Endodermal cell (in vitro differentiated cells): ENCODE measurements at regions not wholly inside any gene's neighbourhood (a gene's known extent, or its start where the extent isn't known, plus 50 kb on each side); places are given as distances from the start of the nearest gene placed in this dataset.
A peak's percentile ranks its signal among the peaks of the same experiment; 100 is the strongest.

Experiments
- DNase-seq: peaks from one replicate; pipeline ENCODE4 v3.0.0-alpha.2; 2017
- H3K27ac ChIP-seq: 2 replicates; pipeline ENCODE4 v1.5.1; 2013; ENCODE audit warnings: mild to moderate bottlenecking, low read depth, low read length, moderate library complexity
- H3K27me3 ChIP-seq: 2 replicates; pipeline ENCODE4 v1.6.1; 2013; ENCODE audit warnings: mild to moderate bottlenecking, low read length, moderate library complexity; ENCODE audit not compliant: insufficient read depth, control insufficient read depth, poor library complexity, severe bottlenecking
- H3K36me3 ChIP-seq: 2 replicates; pipeline ENCODE4 v1.7.0; 2013; ENCODE audit warnings: mild to moderate bottlenecking, low read length, moderate library complexity; ENCODE audit not compliant: control insufficient read depth, insufficient read depth
- H3K4me1 ChIP-seq: one replicate; pipeline ENCODE4 v1.7.0; 2013; ENCODE audit warnings: low read length; ENCODE audit not compliant: control insufficient read depth, insufficient read depth
- H3K4me3 ChIP-seq: 2 replicates; pipeline ENCODE4 v1.5.1; 2013; ENCODE audit warnings: mild to moderate bottlenecking, low read length, moderate library complexity
- H3K9ac ChIP-seq: 2 replicates; pipeline ENCODE4 v1.6.1; 2013; ENCODE audit warnings: mild to moderate bottlenecking, low read length, moderate library complexity; ENCODE audit not compliant: poor library complexity, severe bottlenecking; ENCODE audit errors: extremely low read depth
- H3K9me3 ChIP-seq: 2 replicates; pipeline ENCODE4 v1.6.1; 2013; ENCODE audit warnings: mild to moderate bottlenecking, low read length, moderate library complexity; ENCODE audit not compliant: control insufficient read depth
- H3K27ac Mint-ChIP-seq: 2 replicates; pipeline ENCODE4 v1.8.0; 2020; ENCODE audit warnings: mixed read lengths
- H3K27me3 Mint-ChIP-seq: 2 replicates; pipeline ENCODE4 v1.8.0; 2021; ENCODE audit warnings: mild to moderate bottlenecking, mixed read lengths; ENCODE audit not compliant: insufficient read depth
- H3K36me3 Mint-ChIP-seq: 2 replicates; pipeline ENCODE4 v1.8.0; 2020; ENCODE audit warnings: low read depth, mixed read lengths
- H3K4me1 Mint-ChIP-seq: 2 replicates; pipeline ENCODE4 v1.8.0; 2020; ENCODE audit warnings: mixed read lengths
- H3K4me3 Mint-ChIP-seq: 2 replicates; pipeline ENCODE4 v1.8.0; 2020; ENCODE audit warnings: mild to moderate bottlenecking, moderate library complexity, mixed read lengths
- H3K9me3 Mint-ChIP-seq: 2 replicates; pipeline ENCODE4 v1.8.0; 2020; ENCODE audit warnings: mild to moderate bottlenecking, mixed read lengths
- CTCF ChIP-seq: fragments of 200-600 bp; sonication (generic); conservative IDR thresholded peaks from 2 replicates; pipeline ENCODE4 v1.5.0; 2021; ENCODE audit warnings: antibody characterized with exemption, mild to moderate bottlenecking
- WGBS, 2 experiments: methylation state at CpG; one replicate each; pipeline versions ENCODE4 v1.1.5 to v1.1.7; 2013; ENCODE audit warnings: missing lambda C conversion rate in 2 of 2, mixed read lengths in 1 of 2; ENCODE audit not compliant: insufficient coverage in 1 of 2, insufficient read length in 1 of 2; 5-methylcytosine and 5-hydroxymethylcytosine counted together

- Histone ChIP-seq H3K9ac (no peak overlapping the region), H3K4me1 (no peaks in the 10 kb centered on the region), H3K36me3 (no peaks in the 10 kb centered on the region), H3K27ac (no peak overlapping the region), H3K4me3 (no peak overlapping the region), H3K27me3 (no peaks in the 10 kb centered on the region), H3K9me3 (peaks cover 7% of the 10 kb centered on the region)
- Mint-ChIP-seq H3K27ac (no peak overlapping the region), H3K36me3 (no peaks in the 10 kb centered on the region), H3K4me3 (no peak overlapping the region), H3K27me3 (peaks cover 7% of the 10 kb centered on the region), H3K4me1 (no peaks in the 10 kb centered on the region), H3K9me3 (peaks cover 31% of the 10 kb centered on the region)
- DNase-seq: peak; percentile 1
- TF ChIP-seq CTCF: no peak
- WGBS, 2 experiments: 89 to 92% methylated on average over 1 to 2 of the region's 2 CpGs
These were observed 108.0 kb downstream of the HTR5A start for GRCh38 chr7:155178096-155178495.

GRCh38 chr7:155181768-155182167 lies 111.6 kb downstream of the HTR5A start:
- DNase-seq: peak; percentile 10
- WGBS, 2 experiments: 83 to 87% methylated on average over 7 to 8 of the region's 8 CpGs
- H3K4me3 ChIP-seq: no peak overlapping the region
- TF ChIP-seq CTCF: no peak
- H3K36me3 ChIP-seq: no peaks in the 10 kb centered on the region
- H3K27me3 ChIP-seq: peaks cover 4% of the 10 kb centered on the region
- peaks cover 33% of the 10 kb centered on the region for H3K9me3 ChIP-seq
- no peaks in the 10 kb centered on the region for H3K4me1 ChIP-seq
- no peak overlapping the region for H3K27ac Mint-ChIP-seq
- no peak overlapping the region for H3K4me3 Mint-ChIP-seq
- no peak overlapping the region for H3K9ac ChIP-seq
- peaks cover 3% of the 10 kb centered on the region for H3K36me3 Mint-ChIP-seq
- H3K4me1 Mint-ChIP-seq: no peaks in the 10 kb centered on the region
- H3K27ac ChIP-seq: no peak overlapping the region
- peaks cover 10% of the 10 kb centered on the region for H3K27me3 Mint-ChIP-seq
- H3K9me3 Mint-ChIP-seq: peaks cover 58% of the 10 kb centered on the region

GRCh38 chr7:155182406-155182970 lies 112.4 kb downstream of the HTR5A start:
- peak; percentile 19 for DNase-seq
- WGBS, 2 experiments: 95 to 100% methylated on average over 1 to 8 of the region's 8 CpGs

More at GRCh38 chr7:155182406-155182970, 112.4 kb downstream of the HTR5A start:
- Histone ChIP-seq H3K4me1 (no peaks in the 10 kb centered on the region), H3K27me3 (peaks cover 4% of the 10 kb centered on the region), H3K36me3 (no peaks in the 10 kb centered on the region), H3K4me3 (no peak overlapping the region), H3K9me3 (peaks cover 33% of the 10 kb centered on the region), H3K9ac (no peak overlapping the region), H3K27ac (no peak overlapping the region)
- no peak overlapping the region for H3K27ac Mint-ChIP-seq
- H3K9me3 Mint-ChIP-seq: peaks cover 60% of the 10 kb centered on the region
- no peak for TF ChIP-seq CTCF
- no peak overlapping the region for H3K4me3 Mint-ChIP-seq
- no peaks in the 10 kb centered on the region for H3K4me1 Mint-ChIP-seq
- H3K27me3 Mint-ChIP-seq: peaks cover 10% of the 10 kb centered on the region
- H3K36me3 Mint-ChIP-seq: peaks cover 3% of the 10 kb centered on the region
